Activated CD4-positive, alpha-beta T cell treated with anti-CD3 and anti-CD28 coated beads, Interleukin-2, amount 50 U/mL, for 48 hours (primary cell): ENCODE measurements at regions not wholly inside any gene's neighbourhood (a gene's known extent, or its start where the extent isn't known, plus 50 kb on each side); places are given as distances from the start of the nearest gene placed in this dataset.

ENCODE experiments used
- DNase-seq, 2 experiments: peaks; one replicate each; pipeline ENCODE4 v3.0.0-alpha.2; 2020

GRCh38 chr1:67991546-67991945 lies 58.9 kb downstream of the DIRAS3 start:
- no peak for DNase-seq

- DNase-seq = no peak
These were observed 62.4 kb downstream of the DIRAS3 start for GRCh38 chr1:67988066-67988465.

DNA sequence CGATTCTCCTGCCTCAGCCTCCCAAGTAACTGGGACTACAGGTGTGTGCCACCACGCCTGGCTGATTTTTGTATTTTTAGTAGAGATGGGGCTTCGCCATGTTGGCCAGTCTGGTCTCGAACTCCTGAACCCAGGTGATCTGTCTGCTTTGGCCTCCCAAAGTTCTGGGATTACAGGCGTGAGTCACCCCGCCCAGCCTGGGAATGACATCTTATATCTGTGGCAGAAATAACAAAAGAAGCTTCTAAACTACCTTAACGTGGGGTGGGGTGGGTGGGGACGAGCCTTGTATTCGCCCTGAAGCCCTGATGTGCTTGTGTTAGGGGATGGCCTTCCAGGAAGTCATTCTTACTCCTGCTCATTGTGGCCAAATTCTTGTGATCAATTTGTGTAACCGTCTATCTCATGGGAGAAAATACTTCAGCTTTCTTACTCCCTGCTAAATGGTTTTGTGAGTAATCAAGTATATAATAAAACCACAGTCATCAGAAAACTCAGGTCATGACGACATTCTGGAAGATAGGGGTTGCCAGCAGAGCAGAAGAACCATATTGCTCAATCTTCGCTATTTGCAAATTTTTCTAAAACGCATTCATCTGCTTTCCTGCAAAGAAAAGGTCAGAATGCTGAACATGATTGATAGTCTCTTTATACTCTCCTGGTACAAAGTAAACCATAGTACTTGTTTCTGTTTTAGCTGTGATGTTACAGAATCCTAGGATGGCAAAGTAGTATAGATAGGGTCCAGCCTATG lies 63.2 kb downstream of the DIRAS3 start:
- no peak for DNase-seq

GRCh38 chr1:67983867-67984266 lies 66.6 kb downstream of the DIRAS3 start:
- no peak for DNase-seq

DNA sequence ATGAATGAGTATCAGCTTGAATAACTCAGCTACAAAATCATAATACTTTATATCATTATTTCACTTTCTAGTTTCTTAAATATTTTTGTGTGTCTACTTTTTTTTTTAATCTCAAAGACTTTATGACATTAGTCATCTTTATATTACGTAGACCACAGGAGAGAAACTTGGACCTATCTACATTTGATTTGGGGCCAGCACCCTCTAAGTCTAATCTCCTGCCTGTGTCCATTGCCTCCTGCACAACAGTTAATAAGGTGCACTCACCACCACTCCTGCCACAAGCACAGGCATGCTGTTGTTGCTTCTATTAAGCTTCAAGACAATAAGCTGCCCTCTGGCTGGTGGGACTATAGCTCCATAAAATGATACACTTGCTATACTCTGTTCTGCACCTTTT lies 70.4 kb downstream of the DIRAS3 start:
- DNase-seq = no peak

GRCh38 chr1:67979532-67979931 lies 70.9 kb downstream of the DIRAS3 start:
- DNase-seq = no peak

- DNase-seq = no peak
These were observed 71.4 kb downstream of the DIRAS3 start for GRCh38 chr1:67978890-67979516.

DNA sequence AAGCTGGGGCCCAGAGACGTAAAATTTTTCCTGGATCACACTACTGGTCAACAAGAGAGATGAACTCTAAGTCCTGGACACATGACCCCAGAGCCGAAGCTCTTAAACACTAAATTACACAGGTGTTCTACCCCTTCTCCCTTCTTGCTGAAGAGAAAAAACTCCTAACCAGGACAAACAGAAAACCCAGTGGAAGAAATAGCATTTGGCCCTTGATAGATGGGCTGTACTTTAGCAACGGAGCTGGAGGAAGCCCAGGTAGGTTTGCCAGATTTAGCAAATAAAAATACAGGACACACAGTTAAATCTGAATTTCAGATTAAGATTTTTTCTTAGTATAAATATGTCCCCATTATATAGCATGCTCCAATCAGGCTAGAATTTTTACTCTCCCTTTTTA lies 72.7 kb downstream of the DIRAS3 start:
- no peak for DNase-seq

DNA sequence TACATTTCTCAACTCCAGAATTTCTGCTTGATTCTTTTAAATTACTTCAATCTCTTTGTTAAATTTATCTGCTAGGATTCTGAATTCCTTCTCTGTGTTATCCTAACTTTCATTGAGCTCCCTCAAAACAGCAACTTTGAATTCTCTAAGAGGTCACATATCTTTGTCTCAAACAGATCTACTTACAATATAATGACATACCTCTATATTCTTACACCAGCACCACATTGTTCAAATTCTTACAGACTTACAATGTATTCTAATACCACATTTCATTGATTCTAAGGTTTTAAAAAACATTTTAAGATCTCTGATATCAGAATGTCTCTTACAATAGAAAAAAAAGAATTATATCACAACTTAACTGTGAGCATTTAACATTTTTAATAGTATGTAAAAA lies 77.4 kb downstream of the DIRAS3 start:
- DNase-seq = no peak

GRCh38 chr1:67970088-67970487 lies 80.3 kb downstream of the DIRAS3 start:
- no peak for DNase-seq

GRCh38 chr1:67969446-67969845 lies 81.0 kb downstream of the DIRAS3 start:
- no peak for DNase-seq

DNA sequence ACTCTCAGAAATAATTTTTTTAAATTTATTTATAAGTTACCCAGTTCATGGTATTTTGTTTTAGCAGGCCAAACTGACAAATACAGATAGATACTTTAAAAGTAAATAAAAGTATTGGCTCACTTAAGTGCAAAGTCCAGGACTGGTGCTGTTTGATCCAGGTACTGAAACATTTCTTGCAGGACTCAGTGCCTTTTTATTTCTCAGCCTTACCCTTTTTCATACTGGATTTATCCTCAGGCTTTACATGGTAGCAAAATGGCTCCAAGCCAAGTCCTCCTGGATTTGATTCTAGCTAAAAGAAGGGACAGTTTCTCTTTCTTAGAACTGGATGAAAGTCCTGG lies 83.8 kb downstream of the DIRAS3 start:
- no peak for DNase-seq

DNA sequence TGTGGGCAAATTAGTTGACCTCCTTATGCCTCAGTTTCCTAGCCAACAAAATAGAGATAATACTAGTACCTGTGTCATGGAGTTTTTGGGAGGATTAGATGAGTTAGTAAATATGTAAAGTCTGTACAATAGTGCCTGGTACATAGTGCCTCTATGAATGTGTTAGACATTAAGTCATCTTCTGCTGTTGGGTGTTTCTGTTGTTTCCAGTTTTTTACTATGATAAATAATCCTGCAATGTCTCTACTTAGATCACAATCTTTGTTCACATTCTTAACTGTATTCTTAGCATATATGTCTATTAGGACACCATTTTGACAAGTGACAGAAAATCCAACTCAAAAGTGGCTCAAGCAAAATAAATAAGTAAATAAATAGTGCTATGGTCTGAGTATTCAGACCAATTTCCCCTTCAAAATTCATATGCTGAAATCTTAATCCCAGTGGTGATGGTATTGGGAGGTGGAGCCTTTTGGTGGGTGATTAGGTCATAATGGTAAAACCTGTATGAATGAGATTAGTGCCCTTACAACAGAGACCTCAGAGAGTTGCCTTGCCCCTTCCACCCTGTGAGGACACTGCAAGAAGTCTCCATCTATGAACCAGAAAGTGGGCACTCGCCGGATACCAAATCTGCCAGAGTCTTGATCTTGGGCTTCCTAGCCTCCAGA lies 84.3 kb downstream of the DIRAS3 start:
- no peak for DNase-seq

DNA sequence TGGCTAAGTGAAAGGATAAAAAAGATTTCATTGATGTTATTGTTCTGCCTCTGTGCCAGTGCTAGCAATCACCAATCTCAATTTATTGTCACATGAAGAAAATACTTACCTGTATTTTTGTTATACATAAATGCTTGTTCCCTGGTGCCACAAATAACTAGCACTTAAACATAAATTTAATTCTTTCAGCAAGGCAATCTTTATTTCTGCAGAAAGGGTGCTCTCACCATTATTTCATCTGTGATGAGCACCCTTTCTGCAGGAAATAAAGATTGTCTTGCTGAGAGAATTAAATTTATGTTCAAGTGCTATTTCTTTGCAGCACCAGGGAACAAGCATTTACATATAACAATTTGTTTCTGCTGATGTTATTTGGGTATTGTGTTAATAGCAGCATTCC lies 87.2 kb downstream of the DIRAS3 start:
- DNase-seq = no peak

DNA sequence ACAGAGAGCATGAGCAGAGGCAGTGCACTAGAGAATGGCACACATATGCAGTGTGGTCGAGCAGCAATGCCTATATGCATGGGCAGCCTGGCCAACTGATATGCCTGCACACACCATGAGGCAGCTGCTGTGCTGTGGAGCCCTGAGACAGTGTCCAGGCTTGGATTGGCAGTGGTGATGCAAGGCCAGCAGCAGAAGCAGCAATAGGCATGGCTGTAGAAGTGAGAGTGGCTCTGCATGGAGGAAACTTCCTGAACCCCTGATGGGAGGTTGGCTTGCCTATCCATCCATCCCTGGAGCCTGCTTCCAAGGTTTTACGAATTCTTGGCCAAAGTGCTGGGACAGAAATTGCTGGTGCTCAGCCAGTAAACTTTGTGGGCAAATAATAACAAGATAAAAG lies 89.7 kb downstream of the DIRAS3 start:
- DNase-seq = no peak

DNA sequence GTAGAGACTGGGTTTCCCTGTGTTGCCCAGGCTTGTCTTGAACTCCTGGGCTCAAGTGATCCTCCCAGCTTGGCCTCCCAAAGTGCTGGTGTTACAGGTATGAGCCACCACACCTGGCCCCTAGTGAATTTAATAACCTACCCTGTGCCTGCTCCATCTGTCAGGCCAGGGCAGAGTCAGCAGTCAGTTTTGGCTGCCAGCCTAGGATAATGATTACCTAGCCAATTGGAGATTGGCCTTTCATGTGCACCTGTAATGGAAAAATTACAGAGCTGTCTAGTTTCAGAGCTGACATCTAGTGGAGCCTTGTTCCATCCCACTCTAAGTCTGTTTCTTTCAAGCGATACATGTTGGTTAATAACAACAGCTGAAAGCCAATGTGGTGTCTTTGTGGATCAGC lies 92.0 kb downstream of the DIRAS3 start:
- DNase-seq = no peak

GRCh38 chr1:67957066-67957465 lies 93.4 kb downstream of the DIRAS3 start:
- DNase-seq = no peak

GRCh38 chr1:67956116-67956515 lies 94.3 kb downstream of the DIRAS3 start:
- no peak for DNase-seq

DNA sequence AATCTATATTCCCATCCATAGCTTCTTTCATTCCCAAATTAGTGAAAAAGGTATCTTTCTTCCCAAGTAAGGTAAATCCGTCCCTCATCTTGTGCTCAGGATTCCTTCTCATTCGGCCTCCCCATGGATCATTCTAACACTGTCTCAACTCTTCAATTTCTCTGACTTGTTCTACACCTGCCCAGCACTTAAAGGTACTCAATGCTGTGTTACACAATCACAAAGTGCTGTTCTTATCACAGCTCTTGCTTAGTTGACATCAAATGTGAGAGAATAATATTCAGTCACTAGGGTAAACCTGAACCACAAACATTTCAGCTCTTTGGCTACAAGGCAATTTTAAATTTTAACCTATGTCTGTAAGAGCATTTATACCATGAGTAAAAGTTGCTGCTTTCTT lies 94.8 kb downstream of the DIRAS3 start:
- DNase-seq = no peak

GRCh38 chr1:67953301-67953700 lies 97.1 kb downstream of the DIRAS3 start:
- DNase-seq = no peak

DNA sequence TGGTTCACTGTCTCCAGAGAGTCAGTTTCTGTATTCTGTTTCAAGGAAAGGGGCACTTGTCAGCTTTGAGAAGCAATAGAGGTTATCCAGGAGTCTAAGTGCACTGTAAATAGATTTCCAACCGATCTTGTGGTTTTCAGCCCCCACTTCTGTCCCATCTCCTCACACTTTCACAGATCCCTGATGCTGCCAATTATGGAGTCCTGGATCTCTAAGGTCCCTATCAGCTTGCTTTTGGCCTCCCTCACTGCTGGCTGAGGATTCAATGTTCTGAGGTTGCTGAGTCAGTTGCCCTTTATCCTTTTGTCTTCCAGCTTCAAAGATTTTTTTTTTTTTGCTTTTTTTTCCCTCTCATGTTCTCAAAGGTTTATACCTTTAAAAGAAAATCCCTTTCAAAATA lies 98.4 kb downstream of the DIRAS3 start:
- no peak for DNase-seq

GRCh38 chr1:67951014-67951413 lies 99.4 kb downstream of the DIRAS3 start:
- DNase-seq = no peak

GRCh38 chr1:67948151-67949080 lies 102.0 kb downstream of the DIRAS3 start:
- no peak for DNase-seq
